ENCODE measurements at regions not wholly inside any gene's neighbourhood (a gene's known extent, or its start where the extent isn't known, plus 50 kb on each side); places are given as distances from the start of the nearest gene placed in this dataset.

GRCh38 chr12:131550121-131550520 is 160.8 kb upstream of the SFSWAP start:
- no peak for TF ChIP-seq CTCF (conservative IDR thresholded peaks at IDR 0.05)
- no peak for TF ChIP-seq ZFX (IDR thresholded peaks at IDR 0.05)
